GM18505 (cell line): ENCODE measurements at regions not wholly inside any gene's neighbourhood (a gene's known extent, or its start where the extent isn't known, plus 50 kb on each side); places are given as distances from the start of the nearest gene placed in this dataset.

ENCODE experiments used
- ATAC-seq: cut with Tn5 transposase; IDR thresholded peaks from one replicate; pipeline ENCODE4 v1.9.1; 2021; ENCODE audit not compliant: unreplicated experiment
- POLR2A ChIP-seq: IDR thresholded peaks from 4 replicates; pipeline ENCODE4 v1.6.1; 2011; ENCODE audit warnings: borderline replicate concordance; ENCODE audit not compliant: insufficient read depth, insufficient read length; ENCODE audit errors: extremely low read depth

DNA sequence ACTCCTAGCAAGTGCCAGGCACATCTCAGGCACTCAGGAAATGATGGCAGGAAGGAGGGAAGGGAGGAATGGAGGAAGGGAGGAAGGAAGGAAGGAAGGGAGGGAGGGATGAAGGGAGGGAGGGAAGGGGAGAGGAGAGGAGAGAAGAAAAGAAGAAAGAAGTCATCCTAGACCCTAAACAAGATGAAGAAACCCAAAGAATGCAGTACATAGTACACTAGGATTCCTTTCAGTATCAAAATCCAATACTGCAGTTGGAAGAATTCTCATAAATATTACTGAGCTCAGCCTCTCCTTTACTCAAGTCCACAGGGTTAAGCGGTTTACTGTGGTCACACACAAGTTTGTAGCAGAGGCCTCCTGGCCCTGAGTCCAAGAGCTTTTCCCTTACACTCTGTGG is 155.7 kb upstream of the ETAA1 start:
- TF ChIP-seq POLR2A: no peak
- no peak for ATAC-seq

DNA sequence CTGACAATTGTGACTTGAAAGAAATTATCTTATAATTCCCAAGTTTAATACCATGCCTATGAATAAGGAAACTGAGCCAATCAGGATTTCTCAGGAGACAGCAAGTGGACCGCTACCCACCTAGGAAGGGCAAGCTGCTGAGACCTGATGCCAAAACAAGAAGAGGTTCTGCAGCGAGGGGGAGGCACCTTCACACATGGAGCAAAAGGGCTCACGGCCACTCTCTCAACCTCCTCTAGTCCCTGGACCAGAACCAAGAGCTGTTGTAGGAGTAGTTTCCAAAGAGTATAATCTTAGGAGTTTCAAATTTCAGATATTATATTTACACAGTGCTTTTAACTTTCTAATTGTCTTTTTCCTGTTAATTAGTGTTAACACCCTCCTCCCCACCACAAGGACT is 154.7 kb upstream of the ETAA1 start:
- no peak for ATAC-seq
- no peak for TF ChIP-seq POLR2A

DNA sequence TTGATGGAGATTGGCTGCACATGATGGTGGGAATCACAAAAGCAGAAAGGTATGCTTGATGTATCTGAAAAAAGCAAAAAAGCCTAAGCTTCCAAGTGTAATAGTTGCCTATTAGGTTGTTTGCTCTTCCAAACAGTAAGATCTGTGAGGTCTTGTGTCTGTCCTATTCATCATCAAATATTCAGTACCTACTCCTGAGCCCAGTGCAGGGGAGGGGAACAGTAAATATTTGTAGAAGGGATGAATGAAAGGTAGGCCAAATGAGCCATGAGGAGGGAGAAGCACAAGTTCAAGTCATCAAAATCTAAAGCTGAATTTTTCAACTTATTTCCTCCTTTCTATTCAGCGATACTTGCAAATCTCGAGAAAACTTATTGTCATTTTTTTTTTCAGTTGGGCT is 153.2 kb upstream of the ETAA1 start:
- ATAC-seq: no peak

DNA sequence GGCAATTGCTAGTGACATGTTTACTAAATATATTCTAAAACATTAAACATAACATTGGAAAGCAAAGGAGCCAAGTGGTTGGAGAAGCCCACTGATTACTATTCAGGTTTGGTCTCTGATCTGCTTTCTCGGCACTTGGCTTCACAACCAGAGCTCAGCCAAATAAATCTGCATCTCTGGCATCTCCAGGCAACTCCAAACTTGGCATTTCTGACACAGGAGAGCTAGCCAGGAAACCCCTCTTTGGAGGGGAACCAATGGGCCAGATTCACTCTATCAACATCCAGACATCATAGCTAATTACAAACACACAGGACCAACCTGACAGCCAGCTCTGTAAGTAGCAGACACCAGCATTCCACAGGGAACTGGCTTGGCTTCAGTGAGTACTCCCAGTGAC is 150.3 kb upstream of the ETAA1 start:
- no peak for ATAC-seq
- TF ChIP-seq POLR2A: no peak

More for the DNA sequence above, 153.2 kb upstream of the ETAA1 start:
- TF ChIP-seq POLR2A: no peak

DNA sequence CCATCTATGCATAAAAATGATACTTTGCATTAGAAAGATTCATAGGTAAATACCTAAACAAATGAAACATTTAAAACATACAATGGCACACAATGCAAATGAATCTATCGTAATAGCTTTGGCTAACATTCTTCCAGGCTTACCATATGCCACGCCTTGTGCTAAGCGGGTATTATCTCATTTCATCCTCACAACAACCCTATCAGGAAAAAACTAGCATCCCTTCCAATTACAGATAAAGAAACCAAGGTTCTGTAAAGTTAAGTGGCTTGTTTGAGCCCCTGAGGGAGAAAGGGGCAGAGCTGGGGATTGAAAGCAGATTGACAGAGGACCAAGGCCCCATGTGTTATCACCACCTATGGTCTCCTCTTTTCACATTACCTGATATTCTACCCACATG is 145.4 kb upstream of the ETAA1 start:
- no peak for ATAC-seq
- TF ChIP-seq POLR2A: no peak

DNA sequence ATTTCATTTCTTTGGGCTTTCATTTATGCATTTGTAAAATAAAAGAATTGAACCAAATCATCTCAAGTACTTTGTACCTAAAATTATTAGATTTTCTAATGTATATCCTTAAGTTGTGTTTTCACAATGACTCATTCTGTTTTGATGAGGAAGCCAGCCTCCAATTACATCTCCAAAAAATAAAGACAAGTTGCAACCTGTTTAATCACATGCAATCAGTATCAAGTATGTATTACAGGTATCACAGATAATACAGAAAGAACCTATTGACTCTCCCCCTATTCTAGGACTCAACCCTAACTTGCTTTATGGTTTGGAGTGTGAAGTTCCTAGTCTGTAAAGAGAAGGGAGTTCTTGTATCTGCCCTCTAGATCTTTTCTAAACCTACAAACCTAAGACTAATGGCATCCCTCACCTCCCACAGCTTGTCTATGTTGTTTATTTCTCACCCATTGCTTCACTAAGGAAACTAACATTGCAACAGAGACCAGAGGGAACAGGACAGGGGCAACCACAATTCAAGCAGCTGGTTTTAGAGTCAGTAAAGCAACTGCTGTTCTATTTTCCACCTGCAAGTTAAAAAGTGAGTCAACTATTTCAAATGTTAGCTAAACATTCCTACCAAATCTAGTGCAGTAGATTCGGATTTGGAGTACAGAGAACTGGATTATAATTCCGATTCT is 141.1 kb upstream of the ETAA1 start:
- TF ChIP-seq POLR2A: no peak
- ATAC-seq: no peak

DNA sequence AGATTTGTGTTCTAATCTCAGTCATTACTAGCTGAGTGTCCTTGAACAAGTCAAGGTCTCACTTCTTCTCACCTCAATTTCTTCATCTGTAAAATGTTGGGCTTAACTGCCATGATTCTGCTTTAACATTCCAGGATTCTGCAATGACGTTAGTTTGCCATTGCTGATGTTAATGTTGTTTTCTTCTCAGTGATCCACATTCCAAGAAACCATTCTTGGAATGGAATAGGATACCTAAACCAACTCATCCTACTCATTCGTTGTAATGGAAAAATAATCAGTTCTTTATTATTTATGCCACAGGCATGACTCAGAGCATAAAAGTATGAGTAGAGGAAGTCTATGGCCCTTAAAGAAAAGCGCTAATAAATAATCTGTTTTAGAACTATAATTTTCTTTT is 140.2 kb upstream of the ETAA1 start:
- ATAC-seq: no peak
- no peak for TF ChIP-seq POLR2A

DNA sequence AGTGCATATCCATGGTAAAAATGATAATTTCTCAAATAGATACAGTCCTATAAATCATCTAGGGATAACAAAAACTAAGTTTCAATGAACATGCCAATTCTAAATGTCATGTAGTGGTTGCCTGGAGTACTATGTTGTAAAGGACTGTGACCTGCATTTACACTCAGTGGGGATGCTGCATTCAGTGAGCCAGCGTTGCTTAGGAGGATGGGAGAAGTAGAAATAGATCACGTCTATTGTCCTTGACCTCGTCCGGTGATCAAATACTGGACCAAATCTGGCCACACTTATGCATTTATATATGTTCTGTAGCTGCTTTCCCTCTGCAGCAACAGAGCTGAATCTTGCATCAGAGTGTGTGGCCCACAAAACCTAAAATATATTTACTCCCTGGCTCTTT is 139.0 kb upstream of the ETAA1 start:
- TF ChIP-seq POLR2A: no peak
- ATAC-seq: no peak

DNA sequence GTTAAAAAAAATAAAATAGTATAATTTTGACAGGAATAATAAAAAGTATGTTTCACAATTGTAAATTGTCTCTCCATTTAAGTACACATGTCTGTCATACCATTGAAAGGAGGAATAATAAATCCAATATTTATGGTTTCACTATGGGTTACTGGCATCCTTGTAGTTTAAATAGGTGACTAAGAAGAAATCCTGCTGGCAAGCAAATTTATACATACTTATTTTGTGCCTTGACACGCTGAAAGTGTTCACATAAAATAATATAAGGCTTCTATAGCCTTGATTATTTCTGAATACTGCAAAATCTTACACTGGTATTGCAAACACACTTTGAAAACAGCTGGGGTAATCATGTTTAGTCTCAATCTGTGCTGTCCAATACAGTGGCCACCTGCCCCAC is 138.3 kb upstream of the ETAA1 start:
- ATAC-seq: no peak
- no peak for TF ChIP-seq POLR2A

DNA sequence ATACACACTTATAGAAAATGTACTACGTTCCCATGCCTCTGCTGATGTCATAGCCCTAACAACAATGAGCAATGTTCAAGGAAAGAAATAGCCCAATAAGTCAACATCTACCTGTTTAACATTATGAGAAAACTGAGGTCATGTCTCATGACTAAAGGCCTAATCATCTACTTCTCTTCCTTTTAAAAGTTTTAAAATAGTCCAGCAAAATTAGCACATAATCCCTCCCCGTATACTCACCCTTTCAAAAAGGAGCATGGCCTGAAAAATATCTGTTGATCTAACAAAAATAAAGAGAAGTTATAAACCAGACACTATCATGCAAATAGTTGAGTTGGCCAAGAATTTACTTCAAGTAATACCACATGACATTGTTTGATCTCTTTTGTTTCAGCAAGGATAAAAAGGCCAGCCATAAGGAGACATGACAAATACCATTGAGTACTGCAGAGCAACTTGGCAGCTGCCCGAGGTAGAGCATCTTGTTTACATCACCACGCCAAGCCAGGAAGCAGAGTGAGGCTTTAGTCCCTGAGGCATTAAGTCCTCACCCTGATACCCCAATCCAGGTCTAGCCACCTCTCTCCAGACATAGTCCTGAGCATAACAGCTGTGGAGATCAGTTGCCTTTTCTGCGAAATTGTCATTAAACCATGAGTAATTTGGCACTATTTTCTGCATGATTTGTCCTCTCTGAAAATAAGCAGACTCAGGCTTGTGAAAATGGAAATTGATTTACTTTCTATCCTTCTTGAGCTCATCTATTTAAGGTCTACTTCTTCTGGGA is 137.4 kb upstream of the ETAA1 start:
- no peak for TF ChIP-seq POLR2A
- ATAC-seq: no peak

DNA sequence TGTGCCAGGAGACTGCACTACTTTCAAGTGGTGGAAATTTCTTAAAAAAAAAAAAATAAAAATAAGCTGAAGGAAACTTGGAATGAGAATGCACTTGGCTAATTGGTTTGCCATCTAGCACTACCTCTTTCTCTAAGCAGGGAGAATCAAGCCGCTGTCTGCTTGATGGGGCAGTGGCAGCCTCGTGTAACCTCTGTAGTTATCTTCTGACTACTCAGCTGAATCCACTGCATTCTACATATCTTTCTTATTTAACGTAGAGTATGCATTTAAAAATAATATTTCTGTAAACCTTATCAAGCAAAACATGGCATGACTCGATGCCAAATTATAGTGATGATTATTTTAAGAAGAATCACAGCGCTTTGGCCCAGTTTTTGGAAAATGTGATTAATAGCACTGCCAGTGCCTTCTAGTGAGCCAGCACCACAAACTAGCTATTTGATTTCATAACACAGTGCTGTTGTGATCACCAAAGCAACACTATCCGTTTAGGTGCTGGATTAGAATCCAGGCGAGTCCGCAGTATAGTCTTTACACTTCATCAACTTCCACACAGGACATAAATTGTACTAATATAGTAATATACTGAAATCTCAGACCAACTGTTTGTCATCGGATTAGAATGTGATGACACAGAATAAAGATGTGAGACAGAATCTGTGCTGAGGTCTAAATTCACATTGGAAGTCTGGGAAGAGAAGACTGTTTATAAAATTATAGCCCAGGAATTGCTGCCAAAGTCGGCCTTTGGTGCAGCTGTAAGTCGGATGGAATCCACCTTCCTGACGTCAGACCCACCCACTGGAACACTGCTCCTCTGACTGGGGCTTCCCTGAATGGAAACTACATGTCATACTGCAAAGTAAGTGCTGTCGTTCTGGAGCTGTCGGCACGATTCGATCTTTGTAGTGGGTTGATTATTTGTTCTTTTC is 136.5 kb upstream of the ETAA1 start:
- no peak for TF ChIP-seq POLR2A
- no peak for ATAC-seq

DNA sequence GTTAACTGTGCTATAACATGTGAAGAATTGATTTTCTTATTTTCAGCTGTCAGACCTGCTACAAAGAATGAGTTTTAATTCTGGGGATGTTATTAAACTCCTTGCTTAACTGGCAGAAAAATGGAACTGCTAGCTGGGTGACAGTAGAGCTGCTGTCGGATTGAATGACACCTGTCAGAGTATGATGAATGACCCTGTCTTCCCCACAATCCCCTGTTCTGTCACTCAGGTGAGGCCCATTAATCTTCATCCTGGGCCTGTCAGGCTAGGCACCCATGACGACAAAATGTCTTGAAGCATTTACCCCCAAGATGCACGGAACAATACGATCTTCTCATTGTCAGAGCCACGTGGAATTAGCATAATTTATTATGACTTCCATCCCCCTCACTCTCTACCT is 129.9 kb upstream of the ETAA1 start:
- no peak for ATAC-seq
- TF ChIP-seq POLR2A: no peak

DNA sequence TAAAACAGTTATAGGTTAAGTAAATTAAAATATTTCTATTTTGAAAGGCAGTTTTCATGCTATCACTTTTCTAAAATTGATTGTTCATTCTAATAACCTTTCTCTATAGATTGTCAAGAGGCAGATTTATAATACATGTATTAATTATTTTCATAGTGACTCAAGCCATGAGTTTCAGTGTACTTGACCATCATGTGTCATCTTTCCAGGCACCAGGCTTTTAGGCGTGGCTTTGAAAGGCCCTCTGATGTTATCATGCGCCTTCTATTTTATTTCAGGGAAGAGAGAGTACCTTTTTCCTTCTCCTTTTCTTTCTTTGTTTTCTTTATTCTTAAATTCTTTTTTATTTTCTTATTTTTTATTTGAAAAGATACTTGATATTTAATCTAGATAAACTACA is 128.3 kb upstream of the ETAA1 start:
- no peak for ATAC-seq
- TF ChIP-seq POLR2A: no peak
